GM23338 (cell line): ENCODE measurements at regions not wholly inside any gene's neighbourhood (a gene's known extent, or its start where the extent isn't known, plus 50 kb on each side); places are given as distances from the start of the nearest gene placed in this dataset.

Source experiments
- ATAC-seq: fragments of 200-7000 bp; cut with Tn5 transposase; 3 replicates; pipeline ENCODE4 v1.9.1; 2020
- DNase-seq: peaks from one replicate; pipeline ENCODE4 v3.0.0-alpha.2; 2015; ENCODE audit warnings: low spot score
- H2AFZ ChIP-seq: fragments of 200-600 bp; sonication (generic); 2 replicates; pipeline ENCODE4 v1.8.0; 2016; ENCODE audit warnings: antibody characterized with exemption, mild to moderate bottlenecking, moderate library complexity
- H3F3A ChIP-seq: fragments of 200-600 bp; sonication (generic); replicated peaks from 2 replicates; pipeline ENCODE4 v1.8.0; 2017; ENCODE audit warnings: antibody characterized with exemption, mixed run types, low read depth
- H3K27ac ChIP-seq: fragments of 200-600 bp; sonication (generic); 2 replicates; pipeline ENCODE4 v1.6.1; 2016; ENCODE audit warnings: low read depth
- H3K27me3 ChIP-seq: fragments of 200-600 bp; sonication (generic); 2 replicates; pipeline ENCODE4 v1.8.0; 2016; ENCODE audit warnings: mild to moderate bottlenecking, mixed run types, moderate library complexity; ENCODE audit not compliant: insufficient read depth
- H3K36me3 ChIP-seq: fragments of 200-600 bp; sonication (generic); 2 replicates; pipeline ENCODE4 v1.8.0; 2016; ENCODE audit warnings: mild to moderate bottlenecking; ENCODE audit not compliant: insufficient read depth
- H3K4me1 ChIP-seq: fragments of 200-600 bp; sonication (generic); 2 replicates; pipeline ENCODE4 v1.8.0; 2016; ENCODE audit warnings: mild to moderate bottlenecking, moderate library complexity; ENCODE audit not compliant: insufficient read depth
- H3K4me2 ChIP-seq: fragments of 200-600 bp; sonication (generic); 2 replicates; pipeline ENCODE4 v1.7.1; 2017; ENCODE audit warnings: mixed run types
- H3K4me3 ChIP-seq: fragments of 200-600 bp; sonication (generic); 2 replicates; pipeline ENCODE4 v1.6.1; 2016; ENCODE audit warnings: mixed run types
- H3K79me2 ChIP-seq: fragments of 200-600 bp; sonication (generic); replicated peaks from 2 replicates; pipeline ENCODE4 v1.8.0; 2017; ENCODE audit warnings: mild to moderate bottlenecking; ENCODE audit not compliant: insufficient read depth
- H3K9me2 ChIP-seq: fragments of 200-600 bp; sonication (generic); 2 replicates; pipeline ENCODE4 v1.8.0; 2017; ENCODE audit not compliant: insufficient read depth
- H4K20me1 ChIP-seq: fragments of 200-600 bp; sonication (generic); replicated peaks from 2 replicates; pipeline ENCODE4 v1.8.0; 2017; ENCODE audit warnings: mild to moderate bottlenecking; ENCODE audit not compliant: insufficient read depth
- H3K27ac Mint-ChIP-seq: 2 replicates; pipeline ENCODE4 v1.8.0; 2020; ENCODE audit warnings: inconsistent platforms, mild to moderate bottlenecking, moderate library complexity, mixed read lengths
- H3K27me3 Mint-ChIP-seq: 3 replicates; pipeline ENCODE4 v1.8.0; 2022; ENCODE audit warnings: low read depth, mild to moderate bottlenecking, moderate library complexity, mixed read lengths, inconsistent platforms; ENCODE audit not compliant: insufficient read depth, poor library complexity
- H3K36me3 Mint-ChIP-seq: 3 replicates; pipeline ENCODE4 v1.8.0; 2021; ENCODE audit warnings: low read depth, mild to moderate bottlenecking, inconsistent platforms, moderate library complexity, mixed read lengths
- H3K4me1 Mint-ChIP-seq: 3 replicates; pipeline ENCODE4 v1.8.0; 2020; ENCODE audit warnings: mild to moderate bottlenecking, inconsistent platforms, mixed read lengths
- H3K4me3 Mint-ChIP-seq: 3 replicates; pipeline ENCODE4 v1.8.0; 2021; ENCODE audit warnings: moderate library complexity, mild to moderate bottlenecking, inconsistent platforms, mixed read lengths
- H3K9me3 Mint-ChIP-seq: 3 replicates; pipeline ENCODE4 v1.8.0; 2020; ENCODE audit warnings: moderate library complexity, mild to moderate bottlenecking, inconsistent platforms, mixed read lengths
- EZH2phosphoT487 ChIP-seq: fragments of 200-600 bp; sonication (generic); IDR thresholded peaks from one replicate; pipeline ENCODE4 v1.8.1; 2018; ENCODE audit warnings: antibody characterized with exemption; ENCODE audit not compliant: unreplicated experiment
- JUNB ChIP-seq: IDR thresholded peaks from one replicate; pipeline ENCODE4 v1.6.1; 2016; ENCODE audit warnings: antibody characterized with exemption; ENCODE audit not compliant: unreplicated experiment
- ZNF114 ChIP-seq: fragments of 250-450 bp; sonication (Bioruptor Pico); IDR thresholded peaks from 2 replicates; pipeline ENCODE4 v1.5.0; 2020; ENCODE audit warnings: mild to moderate bottlenecking, moderate library complexity
- TF ChIP-seq, protein P1 (sequence below): fragments of 250-450 bp; sonication (Bioruptor Pico); IDR thresholded peaks from 2 replicates; pipeline ENCODE4 v1.5.0; 2020; ENCODE audit warnings: mild to moderate bottlenecking, moderate library complexity

DNA sequence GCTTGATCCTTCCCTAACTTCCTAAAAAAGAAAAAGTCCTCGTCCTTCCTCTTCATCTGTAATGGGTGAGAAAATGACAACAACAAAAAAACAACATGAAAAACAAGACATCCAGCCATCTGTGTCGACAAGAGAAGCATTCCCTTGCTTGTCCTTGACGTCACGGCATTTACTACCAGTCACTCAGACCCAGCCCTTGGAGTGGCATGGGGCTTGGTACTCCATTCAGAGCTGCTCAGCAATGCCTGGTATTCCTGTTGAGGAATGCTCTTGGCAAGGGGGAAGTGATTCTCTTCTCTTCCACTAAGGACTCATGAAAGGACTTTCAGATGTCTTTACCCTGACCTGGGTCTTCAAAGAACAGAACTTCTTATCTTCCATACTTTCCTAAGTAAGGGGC is 339.7 kb upstream of the RASGRP1 start (continued):
- TF ChIP-seq, protein P1, sequence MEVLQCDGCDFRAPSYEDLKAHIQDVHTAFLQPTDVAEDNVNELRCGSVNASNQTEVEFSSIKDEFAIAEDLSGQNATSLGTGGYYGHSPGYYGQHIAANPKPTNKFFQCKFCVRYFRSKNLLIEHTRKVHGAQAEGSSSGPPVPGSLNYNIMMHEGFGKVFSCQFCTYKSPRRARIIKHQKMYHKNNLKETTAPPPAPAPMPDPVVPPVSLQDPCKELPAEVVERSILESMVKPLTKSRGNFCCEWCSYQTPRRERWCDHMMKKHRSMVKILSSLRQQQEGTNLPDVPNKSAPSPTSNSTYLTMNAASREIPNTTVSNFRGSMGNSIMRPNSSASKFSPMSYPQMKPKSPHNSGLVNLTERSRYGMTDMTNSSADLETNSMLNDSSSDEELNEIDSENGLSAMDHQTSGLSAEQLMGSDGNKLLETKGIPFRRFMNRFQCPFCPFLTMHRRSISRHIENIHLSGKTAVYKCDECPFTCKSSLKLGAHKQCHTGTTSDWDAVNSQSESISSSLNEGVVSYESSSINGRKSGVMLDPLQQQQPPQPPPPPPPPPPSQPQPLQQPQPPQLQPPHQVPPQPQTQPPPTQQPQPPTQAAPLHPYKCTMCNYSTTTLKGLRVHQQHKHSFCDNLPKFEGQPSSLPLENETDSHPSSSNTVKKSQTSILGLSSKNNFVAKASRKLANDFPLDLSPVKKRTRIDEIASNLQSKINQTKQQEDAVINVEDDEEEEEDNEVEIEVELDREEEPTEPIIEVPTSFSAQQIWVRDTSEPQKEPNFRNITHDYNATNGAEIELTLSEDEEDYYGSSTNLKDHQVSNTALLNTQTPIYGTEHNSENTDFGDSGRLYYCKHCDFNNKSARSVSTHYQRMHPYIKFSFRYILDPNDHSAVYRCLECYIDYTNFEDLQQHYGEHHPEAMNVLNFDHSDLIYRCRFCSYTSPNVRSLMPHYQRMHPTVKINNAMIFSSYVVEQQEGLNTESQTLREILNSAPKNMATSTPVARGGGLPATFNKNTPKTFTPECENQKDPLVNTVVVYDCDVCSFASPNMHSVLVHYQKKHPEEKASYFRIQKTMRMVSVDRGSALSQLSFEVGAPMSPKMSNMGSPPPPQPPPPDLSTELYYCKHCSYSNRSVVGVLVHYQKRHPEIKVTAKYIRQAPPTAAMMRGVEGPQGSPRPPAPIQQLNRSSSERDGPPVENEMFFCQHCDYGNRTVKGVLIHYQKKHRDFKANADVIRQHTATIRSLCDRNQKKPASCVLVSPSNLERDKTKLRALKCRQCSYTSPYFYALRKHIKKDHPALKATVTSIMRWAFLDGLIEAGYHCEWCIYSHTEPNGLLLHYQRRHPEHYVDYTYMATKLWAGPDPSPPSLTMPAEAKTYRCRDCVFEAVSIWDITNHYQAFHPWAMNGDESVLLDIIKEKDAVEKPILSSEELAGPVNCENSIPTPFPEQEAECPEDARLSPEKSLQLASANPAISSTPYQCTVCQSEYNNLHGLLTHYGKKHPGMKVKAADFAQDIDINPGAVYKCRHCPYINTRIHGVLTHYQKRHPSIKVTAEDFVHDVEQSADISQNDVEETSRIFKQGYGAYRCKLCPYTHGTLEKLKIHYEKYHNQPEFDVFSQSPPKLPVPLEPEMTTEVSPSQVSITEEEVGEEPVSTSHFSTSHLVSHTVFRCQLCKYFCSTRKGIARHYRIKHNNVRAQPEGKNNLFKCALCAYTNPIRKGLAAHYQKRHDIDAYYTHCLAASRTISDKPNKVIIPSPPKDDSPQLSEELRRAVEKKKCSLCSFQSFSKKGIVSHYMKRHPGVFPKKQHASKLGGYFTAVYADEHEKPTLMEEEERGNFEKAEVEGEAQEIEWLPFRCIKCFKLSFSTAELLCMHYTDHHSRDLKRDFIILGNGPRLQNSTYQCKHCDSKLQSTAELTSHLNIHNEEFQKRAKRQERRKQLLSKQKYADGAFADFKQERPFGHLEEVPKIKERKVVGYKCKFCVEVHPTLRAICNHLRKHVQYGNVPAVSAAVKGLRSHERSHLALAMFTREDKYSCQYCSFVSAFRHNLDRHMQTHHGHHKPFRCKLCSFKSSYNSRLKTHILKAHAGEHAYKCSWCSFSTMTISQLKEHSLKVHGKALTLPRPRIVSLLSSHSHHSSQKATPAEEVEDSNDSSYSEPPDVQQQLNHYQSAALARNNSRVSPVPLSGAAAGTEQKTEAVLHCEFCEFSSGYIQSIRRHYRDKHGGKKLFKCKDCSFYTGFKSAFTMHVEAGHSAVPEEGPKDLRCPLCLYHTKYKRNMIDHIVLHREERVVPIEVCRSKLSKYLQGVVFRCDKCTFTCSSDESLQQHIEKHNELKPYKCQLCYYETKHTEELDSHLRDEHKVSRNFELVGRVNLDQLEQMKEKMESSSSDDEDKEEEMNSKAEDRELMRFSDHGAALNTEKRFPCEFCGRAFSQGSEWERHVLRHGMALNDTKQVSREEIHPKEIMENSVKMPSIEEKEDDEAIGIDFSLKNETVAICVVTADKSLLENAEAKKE (CRISPR knock-in tag): no peak

DNA sequence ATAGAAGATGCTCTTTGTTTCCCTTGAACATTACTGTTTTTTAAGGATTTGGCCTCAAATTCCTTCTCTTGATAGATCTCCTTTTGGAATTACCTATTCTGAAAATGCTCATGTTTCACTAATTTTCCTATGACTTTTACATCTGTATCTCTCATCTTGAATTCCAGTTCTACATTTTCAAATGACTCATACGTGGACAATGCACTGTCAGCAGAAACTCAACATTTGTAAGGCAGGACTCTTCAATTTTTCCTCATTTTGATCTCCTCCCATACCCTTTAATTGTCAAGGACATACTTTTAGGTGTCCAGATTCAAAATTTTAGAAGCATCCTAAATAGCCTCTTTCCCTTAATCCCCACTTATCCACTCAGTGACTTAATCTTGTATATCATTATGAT is 341.0 kb upstream of the RASGRP1 start:
- Mint-ChIP-seq H3K4me1 (peaks cover 18% of the 10 kb centered on the region), H3K9me3 (peaks cover 9% of the 10 kb centered on the region), H3K27ac (no peak overlapping the region), H3K27me3 (no peaks in the 10 kb centered on the region), H3K4me3 (no peak overlapping the region), H3K36me3 (no peaks in the 10 kb centered on the region)
- Histone ChIP-seq H3K4me1 (peaks cover 17% of the 10 kb centered on the region; the same call in 1 of the 2 replicates), H3K9me2 (no peaks in the 10 kb centered on the region), H4K20me1 (no peaks in the 10 kb centered on the region), H2AFZ (no peak overlapping the region), H3K79me2 (no peaks in the 10 kb centered on the region), H3K27ac (no peak overlapping the region), H3K4me2 (no peak overlapping the region), H3K4me3 (no peak overlapping the region), H3K27me3 (no peaks in the 10 kb centered on the region), H3K36me3 (no peaks in the 10 kb centered on the region), H3F3A (no peaks in the 10 kb centered on the region)
- ATAC-seq (no peak), DNase-seq (no peak)
- TF ChIP-seq EZH2phosphoT487 (no peak), JUNB (no peak), ZNF114 (CRISPR knock-in tag) (no peak)
- TF ChIP-seq, protein P1 (CRISPR knock-in tag): no peak
